ENCODE measurements at regions not wholly inside any gene's neighbourhood (a gene's known extent, or its start where the extent isn't known, plus 50 kb on each side); places are given as distances from the start of the nearest gene placed in this dataset.

DNA sequence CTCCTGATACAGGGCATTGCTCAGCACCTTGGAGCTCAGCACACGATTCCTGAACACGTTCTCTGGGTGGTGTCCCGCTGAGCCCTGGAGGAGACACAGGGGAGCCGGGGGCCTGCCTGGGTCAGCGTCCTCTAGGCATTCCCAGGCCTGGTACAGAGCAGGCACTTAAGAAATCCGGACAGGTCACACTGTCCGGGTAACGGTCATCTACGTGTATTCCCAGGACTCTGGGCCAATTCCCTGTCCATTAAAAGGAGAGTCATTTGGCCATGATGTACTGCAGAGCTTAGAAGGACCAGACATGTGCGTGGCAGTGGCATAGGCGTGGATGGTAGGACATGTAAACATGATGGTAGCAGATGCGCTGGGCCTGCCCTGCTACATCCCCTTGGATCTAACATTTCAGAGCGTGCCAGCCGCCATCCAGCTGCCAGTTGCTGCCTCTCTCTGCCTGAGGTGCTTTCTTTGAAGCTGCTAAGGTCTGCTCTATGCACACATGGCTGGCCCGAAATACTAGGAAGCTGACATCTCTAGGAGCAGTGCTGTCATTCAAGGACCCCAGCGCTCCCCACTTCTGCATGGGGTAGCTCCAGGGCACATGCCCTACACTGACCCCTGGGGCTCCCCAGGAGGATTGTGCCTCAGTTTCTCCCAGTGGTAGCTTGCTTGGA, 273.1 kb upstream of the RTL1 start:
- H3K4me3 ChIP-seq: no peak overlapping the region
- TF ChIP-seq, protein P1, sequence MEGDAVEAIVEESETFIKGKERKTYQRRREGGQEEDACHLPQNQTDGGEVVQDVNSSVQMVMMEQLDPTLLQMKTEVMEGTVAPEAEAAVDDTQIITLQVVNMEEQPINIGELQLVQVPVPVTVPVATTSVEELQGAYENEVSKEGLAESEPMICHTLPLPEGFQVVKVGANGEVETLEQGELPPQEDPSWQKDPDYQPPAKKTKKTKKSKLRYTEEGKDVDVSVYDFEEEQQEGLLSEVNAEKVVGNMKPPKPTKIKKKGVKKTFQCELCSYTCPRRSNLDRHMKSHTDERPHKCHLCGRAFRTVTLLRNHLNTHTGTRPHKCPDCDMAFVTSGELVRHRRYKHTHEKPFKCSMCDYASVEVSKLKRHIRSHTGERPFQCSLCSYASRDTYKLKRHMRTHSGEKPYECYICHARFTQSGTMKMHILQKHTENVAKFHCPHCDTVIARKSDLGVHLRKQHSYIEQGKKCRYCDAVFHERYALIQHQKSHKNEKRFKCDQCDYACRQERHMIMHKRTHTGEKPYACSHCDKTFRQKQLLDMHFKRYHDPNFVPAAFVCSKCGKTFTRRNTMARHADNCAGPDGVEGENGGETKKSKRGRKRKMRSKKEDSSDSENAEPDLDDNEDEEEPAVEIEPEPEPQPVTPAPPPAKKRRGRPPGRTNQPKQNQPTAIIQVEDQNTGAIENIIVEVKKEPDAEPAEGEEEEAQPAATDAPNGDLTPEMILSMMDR (IDR thresholded peaks at IDR 0.05): no peak
- intact Hi-C loops (cut with DNase I; ENCODE audit: low total_unique reads): no loop called here
- no peak overlapping the region for H3K27ac ChIP-seq
- no peaks in the 10 kb centered on the region for H3K36me3 ChIP-seq
- H3K27me3 ChIP-seq: peaks cover 0 to 2% of the 10 kb centered on the region in 2 donors
- H3K4me1 ChIP-seq: no peaks in the 10 kb centered on the region
- no peak for DNase-seq
- peaks cover 0 to 19% (median 0%) of the 10 kb centered on the region in 3 donors for H3K9me3 ChIP-seq

GRCh38 chr14:101177301-101177971, 273.9 kb upstream of the RTL1 start:
- TF ChIP-seq, protein P1 (IDR thresholded peaks at IDR 0.05): no peak
- Histone ChIP-seq H3K9me3 (peaks cover 0 to 26% (median 0%) of the 10 kb centered on the region in 3 donors), H3K36me3 (no peaks in the 10 kb centered on the region), H3K4me1 (no peaks in the 10 kb centered on the region), H3K27me3 (peaks cover 0 to 2% of the 10 kb centered on the region in 2 donors), H3K27ac (no peak overlapping the region), H3K4me3 (no peak overlapping the region)
- intact Hi-C loops (cut with DNase I; ENCODE audit: low total_unique reads): no loop called here
- no peak for DNase-seq

DNA sequence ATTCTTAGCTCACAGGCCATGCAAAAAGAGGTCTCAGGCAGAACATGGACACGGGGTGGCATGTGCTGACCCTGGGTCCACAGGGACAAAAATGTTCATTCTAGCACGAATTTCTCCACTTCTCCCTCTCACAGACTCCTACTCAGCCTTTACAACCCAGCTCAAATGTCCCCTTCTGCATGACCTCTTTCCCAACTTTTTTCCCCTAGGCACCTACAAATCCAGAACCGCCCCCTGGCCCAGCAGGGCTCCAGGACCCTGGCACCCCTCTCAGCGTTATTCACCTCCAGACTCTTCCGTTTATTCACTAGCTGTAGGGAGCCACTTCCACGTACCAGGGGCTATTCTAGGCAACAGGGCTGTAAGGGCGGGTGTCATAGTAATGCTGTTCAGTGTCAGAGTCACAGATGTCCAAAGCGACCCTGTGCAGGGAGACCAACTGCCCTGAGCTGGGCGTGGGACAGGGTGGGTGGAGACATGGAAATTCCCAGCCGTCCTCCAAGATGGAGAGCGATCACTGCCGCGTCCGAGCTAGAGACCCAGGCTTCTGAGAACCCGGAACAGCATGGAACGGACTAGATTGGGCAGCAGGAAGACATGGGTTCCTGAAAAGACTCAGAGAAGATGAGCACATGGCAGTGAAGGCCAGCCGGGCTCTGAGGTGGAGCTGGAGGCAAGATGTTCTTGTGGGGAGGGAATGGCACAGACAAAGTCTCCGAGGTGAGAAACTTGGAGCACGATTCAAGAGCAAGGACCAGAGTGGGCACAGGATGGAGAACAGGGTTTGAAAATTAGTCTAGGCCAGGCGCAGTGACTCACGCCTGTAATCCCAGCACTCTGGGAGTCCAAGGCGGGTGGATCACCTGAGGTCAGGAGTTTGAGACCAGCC, 274.9 kb upstream of the RTL1 start:
- H3K27ac ChIP-seq: no peak overlapping the region
- H3K4me1 ChIP-seq: no peaks in the 10 kb centered on the region
- intact Hi-C loops (cut with DNase I; ENCODE audit: low total_unique reads): no loop called here
- H3K36me3 ChIP-seq: no peaks in the 10 kb centered on the region
- no peak for DNase-seq
- TF ChIP-seq, protein P1 (IDR thresholded peaks at IDR 0.05): no peak
- no peak overlapping the region for H3K4me3 ChIP-seq
- peaks cover 0 to 2% of the 10 kb centered on the region in 2 donors for H3K27me3 ChIP-seq
- peaks cover 0 to 29% (median 0%) of the 10 kb centered on the region in 3 donors for H3K9me3 ChIP-seq

DNA sequence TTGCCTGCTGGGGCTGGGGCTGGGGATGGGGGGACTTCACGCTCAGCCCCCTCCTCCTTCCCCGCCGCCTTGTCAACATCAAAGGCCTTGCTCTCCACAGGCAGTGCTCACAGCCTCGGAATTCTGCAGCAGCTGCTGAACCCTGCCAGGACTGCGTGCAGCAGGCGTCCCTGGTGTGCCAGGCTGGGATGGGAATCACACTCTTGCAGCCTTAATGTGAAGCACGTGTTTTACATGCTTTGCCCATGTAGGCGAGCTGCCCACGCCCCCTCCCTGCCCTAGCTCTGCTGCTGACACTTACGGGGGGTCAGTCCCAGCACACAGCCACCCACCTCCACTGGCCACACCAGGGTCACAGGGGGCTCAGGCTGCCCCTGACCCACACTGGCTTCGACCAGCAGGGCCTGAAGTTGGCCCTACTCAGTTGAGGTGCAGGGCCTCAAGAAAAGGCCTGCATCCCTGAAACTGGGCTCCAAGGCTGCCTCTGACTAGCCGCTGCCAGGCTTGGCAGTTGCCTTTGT, 276.2 kb upstream of the RTL1 start:
- Histone ChIP-seq H3K4me1 (no peaks in the 10 kb centered on the region), H3K9me3 (peaks cover 0 to 29% (median 0%) of the 10 kb centered on the region in 3 donors), H3K27ac (no peak overlapping the region), H3K27me3 (peaks cover 0 to 7% of the 10 kb centered on the region in 2 donors), H3K36me3 (no peaks in the 10 kb centered on the region), H3K4me3 (no peak overlapping the region)
- TF ChIP-seq, protein P1 (IDR thresholded peaks at IDR 0.05): no peak
- intact Hi-C loops (cut with DNase I; ENCODE audit: low total_unique reads): no loop called here
- no peak for DNase-seq

Data from tibial artery (tissue), 4 donors.